ENCODE measurements at regions not wholly inside any gene's neighbourhood (a gene's known extent, or its start where the extent isn't known, plus 50 kb on each side); places are given as distances from the start of the nearest gene placed in this dataset.

DNA sequence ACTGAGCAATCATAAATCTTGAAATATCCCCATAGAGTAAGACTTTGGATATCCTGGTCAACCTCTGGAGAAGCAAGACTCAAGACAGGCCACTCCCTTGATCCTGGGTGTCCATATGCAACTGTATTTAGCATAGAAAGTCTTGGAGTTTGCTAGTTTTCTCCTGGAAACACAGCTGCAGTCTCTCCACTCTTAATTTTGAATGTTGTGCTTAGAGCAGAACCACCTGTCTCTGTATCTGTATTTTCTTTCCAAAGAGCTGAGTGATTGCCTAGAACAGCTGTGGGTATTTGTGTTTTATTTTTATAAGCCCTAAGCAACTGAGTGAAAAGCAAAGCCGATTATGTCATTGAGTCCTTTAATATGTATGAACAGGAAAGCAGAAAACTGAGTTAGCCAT lies 64.1 kb upstream of the ADAM23 start:
- TF ChIP-seq, protein P1, sequence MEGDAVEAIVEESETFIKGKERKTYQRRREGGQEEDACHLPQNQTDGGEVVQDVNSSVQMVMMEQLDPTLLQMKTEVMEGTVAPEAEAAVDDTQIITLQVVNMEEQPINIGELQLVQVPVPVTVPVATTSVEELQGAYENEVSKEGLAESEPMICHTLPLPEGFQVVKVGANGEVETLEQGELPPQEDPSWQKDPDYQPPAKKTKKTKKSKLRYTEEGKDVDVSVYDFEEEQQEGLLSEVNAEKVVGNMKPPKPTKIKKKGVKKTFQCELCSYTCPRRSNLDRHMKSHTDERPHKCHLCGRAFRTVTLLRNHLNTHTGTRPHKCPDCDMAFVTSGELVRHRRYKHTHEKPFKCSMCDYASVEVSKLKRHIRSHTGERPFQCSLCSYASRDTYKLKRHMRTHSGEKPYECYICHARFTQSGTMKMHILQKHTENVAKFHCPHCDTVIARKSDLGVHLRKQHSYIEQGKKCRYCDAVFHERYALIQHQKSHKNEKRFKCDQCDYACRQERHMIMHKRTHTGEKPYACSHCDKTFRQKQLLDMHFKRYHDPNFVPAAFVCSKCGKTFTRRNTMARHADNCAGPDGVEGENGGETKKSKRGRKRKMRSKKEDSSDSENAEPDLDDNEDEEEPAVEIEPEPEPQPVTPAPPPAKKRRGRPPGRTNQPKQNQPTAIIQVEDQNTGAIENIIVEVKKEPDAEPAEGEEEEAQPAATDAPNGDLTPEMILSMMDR (IDR thresholded peaks at IDR 0.05; ENCODE audit: control extremely low read depth, extremely low read depth) = no peak
- Histone ChIP-seq H3K4me1 (ENCODE audit: control insufficient read depth in 5 of 5, insufficient read depth in 5 of 5, low read length in 5 of 5) (peaks cover 0 to 14% (median 4%) of the 10 kb centered on the region in 5 donors), H3K36me3 (ENCODE audit: control insufficient read depth in 4 of 4, insufficient read depth in 4 of 4, low read length in 4 of 4) (no peaks in the 10 kb centered on the region), H3K9me3 (ENCODE audit: control insufficient read depth in 4 of 4, insufficient read depth in 3 of 4, low read length in 3 of 4) (peaks cover 0 to 16% (median 1%) of the 10 kb centered on the region in 4 donors), H3K4me3 (no peak overlapping the region), H3K9ac (ENCODE audit: insufficient read depth in 1 of 2, low read length in 2 of 2) (no peak overlapping the region), H3K27me3 (ENCODE audit: control insufficient read depth in 3 of 3, insufficient read depth in 3 of 3, low read length in 2 of 3) (no peaks in the 10 kb centered on the region), H3K27ac (ENCODE audit: low read depth in 1 of 2, low read length in 1 of 2) (no peak overlapping the region)
- ATAC-seq (ENCODE audit: insufficient read depth, low FRiP score) (no peak), DNase-seq (peak; percentile 40 to 91 (median 91))
- WGBS, 2 donors = 67 to 81% methylated on average over 1 of the region's 1 CpG

DNA sequence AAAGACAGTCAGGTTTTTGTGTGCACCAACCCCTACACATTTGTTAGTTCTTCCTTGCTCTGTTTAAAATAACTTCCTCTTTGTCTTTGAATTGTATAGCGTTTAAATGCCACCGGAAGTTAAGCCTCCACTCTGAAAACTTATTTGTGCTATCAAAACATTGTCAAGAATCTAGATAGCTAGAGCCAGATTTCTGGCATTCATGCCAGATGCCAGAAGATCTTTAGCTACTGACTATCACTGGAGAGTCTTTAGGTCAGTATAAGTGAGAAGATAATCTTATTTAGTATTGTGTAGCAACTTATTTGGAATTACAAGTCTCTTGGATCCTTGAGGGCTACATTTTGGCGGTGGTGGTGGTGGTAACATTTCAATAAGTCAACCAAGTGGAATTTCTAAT lies 63.4 kb upstream of the ADAM23 start:
- H3K4me3 ChIP-seq = no peak overlapping the region
- TF ChIP-seq, protein P1 (IDR thresholded peaks at IDR 0.05; ENCODE audit: control extremely low read depth, extremely low read depth) = no peak
- 41 to 49% methylated on average over 3 of the region's 3 CpGs for WGBS, 2 donors
- peaks cover 0 to 14% (median 4%) of the 10 kb centered on the region in 5 donors for H3K4me1 ChIP-seq (ENCODE audit: control insufficient read depth in 5 of 5, insufficient read depth in 5 of 5, low read length in 5 of 5)
- no peaks in the 10 kb centered on the region for H3K27me3 ChIP-seq (ENCODE audit: control insufficient read depth in 3 of 3, insufficient read depth in 3 of 3, low read length in 2 of 3)
- DNase-seq = peak in 1 of 3 donors; percentile 2
- no peak overlapping the region for H3K27ac ChIP-seq (ENCODE audit: low read depth in 1 of 2, low read length in 1 of 2)
- ATAC-seq (ENCODE audit: insufficient read depth, low FRiP score) = no peak
- H3K9me3 ChIP-seq (ENCODE audit: control insufficient read depth in 4 of 4, insufficient read depth in 3 of 4, low read length in 3 of 4) = peaks cover 0 to 20% (median 2%) of the 10 kb centered on the region in 4 donors
- H3K9ac ChIP-seq (ENCODE audit: insufficient read depth in 1 of 2, low read length in 2 of 2) = no peak overlapping the region
- no peaks in the 10 kb centered on the region for H3K36me3 ChIP-seq (ENCODE audit: control insufficient read depth in 4 of 4, insufficient read depth in 4 of 4, low read length in 4 of 4)

DNA sequence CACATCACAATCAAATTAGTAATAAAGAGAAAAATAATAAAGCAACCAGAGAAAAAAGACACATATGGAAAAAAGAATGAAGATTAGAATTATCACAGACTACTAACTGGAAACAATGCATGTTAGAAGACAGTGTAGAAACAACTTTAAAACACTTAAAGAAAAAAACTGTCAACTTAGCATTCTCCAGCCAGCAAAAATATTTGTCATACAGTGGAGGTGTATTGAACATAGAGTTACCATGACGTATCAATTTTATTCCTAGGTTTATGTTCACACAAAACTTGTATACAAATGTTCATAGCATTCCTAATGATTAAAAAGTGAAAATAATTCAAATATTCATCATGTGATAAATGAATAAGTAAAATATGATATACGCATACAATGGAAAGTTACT lies 61.5 kb upstream of the ADAM23 start:
- DNase-seq = no peak
- no peak for ATAC-seq (ENCODE audit: insufficient read depth, low FRiP score)
- H3K36me3 ChIP-seq (ENCODE audit: control insufficient read depth in 4 of 4, insufficient read depth in 4 of 4, low read length in 4 of 4) = no peaks in the 10 kb centered on the region
- H3K9ac ChIP-seq (ENCODE audit: insufficient read depth in 1 of 2, low read length in 2 of 2) = no peak overlapping the region
- TF ChIP-seq, protein P1 (IDR thresholded peaks at IDR 0.05; ENCODE audit: control extremely low read depth, extremely low read depth) = no peak
- H3K9me3 ChIP-seq (ENCODE audit: control insufficient read depth in 4 of 4, insufficient read depth in 3 of 4, low read length in 3 of 4) = peaks cover 0 to 12% (median 2%) of the 10 kb centered on the region in 4 donors
- H3K27ac ChIP-seq (ENCODE audit: low read depth in 1 of 2, low read length in 1 of 2) = no peak overlapping the region
- no peak overlapping the region for H3K4me3 ChIP-seq
- H3K4me1 ChIP-seq (ENCODE audit: control insufficient read depth in 5 of 5, insufficient read depth in 5 of 5, low read length in 5 of 5) = peaks cover 0 to 14% (median 4%) of the 10 kb centered on the region in 5 donors
- H3K27me3 ChIP-seq (ENCODE audit: control insufficient read depth in 3 of 3, insufficient read depth in 3 of 3, low read length in 2 of 3) = no peaks in the 10 kb centered on the region
- WGBS, 2 donors = 96 to 97% methylated on average over 2 of the region's 2 CpGs

DNA sequence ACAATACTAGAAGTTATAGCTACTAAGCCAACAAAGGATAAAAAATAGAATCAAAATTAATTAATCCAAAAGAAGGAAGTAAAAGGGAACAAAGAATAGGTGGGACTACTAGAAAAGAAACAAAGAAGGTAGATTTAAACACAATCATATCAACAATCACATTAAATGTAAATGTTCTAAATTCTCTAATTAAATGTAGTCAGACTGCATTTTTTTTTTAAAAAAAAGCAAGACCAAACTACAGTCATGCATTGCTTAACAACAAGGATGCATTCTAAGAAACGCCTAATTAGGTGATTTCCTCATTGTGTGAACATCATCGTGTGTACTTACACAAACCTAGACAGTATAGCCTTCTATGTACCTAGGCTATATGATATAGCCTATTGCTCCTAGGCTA lies 59.7 kb upstream of the ADAM23 start:
- WGBS, 2 donors = 79 to 90% methylated on average over 2 of the region's 2 CpGs
- Histone ChIP-seq H3K27ac (ENCODE audit: low read depth in 1 of 2, low read length in 1 of 2) (no peak overlapping the region), H3K4me3 (no peak overlapping the region), H3K9me3 (ENCODE audit: control insufficient read depth in 4 of 4, insufficient read depth in 3 of 4, low read length in 3 of 4) (peaks cover 0 to 12% (median under 1%) of the 10 kb centered on the region in 4 donors), H3K4me1 (ENCODE audit: control insufficient read depth in 5 of 5, insufficient read depth in 5 of 5, low read length in 5 of 5) (peaks cover 0 to 12% (median 3%) of the 10 kb centered on the region in 5 donors), H3K9ac (ENCODE audit: insufficient read depth in 1 of 2, low read length in 2 of 2) (no peak overlapping the region), H3K27me3 (ENCODE audit: control insufficient read depth in 3 of 3, insufficient read depth in 3 of 3, low read length in 2 of 3) (no peaks in the 10 kb centered on the region), H3K36me3 (ENCODE audit: control insufficient read depth in 4 of 4, insufficient read depth in 4 of 4, low read length in 4 of 4) (no peaks in the 10 kb centered on the region)
- DNase-seq (no peak), ATAC-seq (ENCODE audit: insufficient read depth, low FRiP score) (no peak)
- TF ChIP-seq, protein P1 (IDR thresholded peaks at IDR 0.05; ENCODE audit: control extremely low read depth, extremely low read depth) = no peak
